ENCODE measurements at regions not wholly inside any gene's neighbourhood (a gene's known extent, or its start where the extent isn't known, plus 50 kb on each side); places are given as distances from the start of the nearest gene placed in this dataset.

GRCh38 chr5:87948486-87948885 lies 320.2 kb downstream of the TMEM161B start:
- Histone ChIP-seq H3K27me3 (replicated peaks; ENCODE audit: control insufficient read depth, insufficient read depth, low read length) (no peaks in the 10 kb centered on the region), H3K9ac (ENCODE audit: low read length) (no peak overlapping the region), H3K36me3 (ENCODE audit: control insufficient read depth, insufficient read depth, low read length, severe bottlenecking) (no peaks in the 10 kb centered on the region), H3K9me3 (ENCODE audit: control insufficient read depth, low read length) (no peaks in the 10 kb centered on the region), H3K4me3 (ENCODE audit: low read length) (no peak overlapping the region), H3K4me1 (ENCODE audit: control insufficient read depth, insufficient read depth, low read length) (no peaks in the 10 kb centered on the region)
- DNase-seq (ENCODE audit: low read depth), result no peak

- no peak overlapping the region for H3K9ac ChIP-seq (ENCODE audit: low read length)
- no peak for DNase-seq (ENCODE audit: low read depth)
- H3K9me3 ChIP-seq (ENCODE audit: control insufficient read depth, low read length), result no peaks in the 10 kb centered on the region
- H3K36me3 ChIP-seq (ENCODE audit: control insufficient read depth, insufficient read depth, low read length, severe bottlenecking), result no peaks in the 10 kb centered on the region
- H3K4me3 ChIP-seq (ENCODE audit: low read length), result no peak overlapping the region
- no peaks in the 10 kb centered on the region for H3K27me3 ChIP-seq (replicated peaks; ENCODE audit: control insufficient read depth, insufficient read depth, low read length)
- no peaks in the 10 kb centered on the region for H3K4me1 ChIP-seq (ENCODE audit: control insufficient read depth, insufficient read depth, low read length)
These were observed 322.4 kb downstream of the TMEM161B start for GRCh38 chr5:87946271-87946670.

- H3K27me3 ChIP-seq (replicated peaks; ENCODE audit: control insufficient read depth, insufficient read depth, low read length), result no peaks in the 10 kb centered on the region
- no peaks in the 10 kb centered on the region for H3K36me3 ChIP-seq (ENCODE audit: control insufficient read depth, insufficient read depth, low read length, severe bottlenecking)
- no peaks in the 10 kb centered on the region for H3K4me1 ChIP-seq (ENCODE audit: control insufficient read depth, insufficient read depth, low read length)
- DNase-seq (ENCODE audit: low read depth), result no peak
- no peak overlapping the region for H3K9ac ChIP-seq (ENCODE audit: low read length)
- no peaks in the 10 kb centered on the region for H3K9me3 ChIP-seq (ENCODE audit: control insufficient read depth, low read length)
- H3K4me3 ChIP-seq (ENCODE audit: low read length), result no peak overlapping the region
These were observed 323.4 kb downstream of the TMEM161B start for GRCh38 chr5:87945286-87945650.

GRCh38 chr5:87944553-87945285 lies 323.9 kb downstream of the TMEM161B start:
- Histone ChIP-seq H3K4me3 (ENCODE audit: low read length) (no peak overlapping the region), H3K36me3 (ENCODE audit: control insufficient read depth, insufficient read depth, low read length, severe bottlenecking) (no peaks in the 10 kb centered on the region), H3K4me1 (ENCODE audit: control insufficient read depth, insufficient read depth, low read length) (no peaks in the 10 kb centered on the region), H3K9me3 (ENCODE audit: control insufficient read depth, low read length) (no peaks in the 10 kb centered on the region), H3K27me3 (replicated peaks; ENCODE audit: control insufficient read depth, insufficient read depth, low read length) (no peaks in the 10 kb centered on the region), H3K9ac (ENCODE audit: low read length) (no peak overlapping the region)
- no peak for DNase-seq (ENCODE audit: low read depth)

GRCh38 chr5:87940775-87941174 lies 327.9 kb downstream of the TMEM161B start:
- no peak for DNase-seq (ENCODE audit: low read depth)
- Histone ChIP-seq H3K36me3 (ENCODE audit: control insufficient read depth, insufficient read depth, low read length, severe bottlenecking) (no peaks in the 10 kb centered on the region), H3K4me3 (ENCODE audit: low read length) (no peak overlapping the region), H3K9me3 (ENCODE audit: control insufficient read depth, low read length) (no peaks in the 10 kb centered on the region), H3K9ac (ENCODE audit: low read length) (no peak overlapping the region), H3K27me3 (replicated peaks; ENCODE audit: control insufficient read depth, insufficient read depth, low read length) (no peaks in the 10 kb centered on the region), H3K4me1 (ENCODE audit: control insufficient read depth, insufficient read depth, low read length) (no peaks in the 10 kb centered on the region)

GRCh38 chr5:87936667-87937066 lies 332.0 kb downstream of the TMEM161B start:
- peaks cover 4% of the 10 kb centered on the region for H3K9me3 ChIP-seq (ENCODE audit: control insufficient read depth, low read length)
- H3K4me3 ChIP-seq (ENCODE audit: low read length), result no peak overlapping the region
- no peaks in the 10 kb centered on the region for H3K27me3 ChIP-seq (replicated peaks; ENCODE audit: control insufficient read depth, insufficient read depth, low read length)
- no peak for DNase-seq (ENCODE audit: low read depth)
- no peaks in the 10 kb centered on the region for H3K4me1 ChIP-seq (ENCODE audit: control insufficient read depth, insufficient read depth, low read length)
- H3K36me3 ChIP-seq (ENCODE audit: control insufficient read depth, insufficient read depth, low read length, severe bottlenecking), result no peaks in the 10 kb centered on the region
- H3K9ac ChIP-seq (ENCODE audit: low read length), result no peak overlapping the region

GRCh38 chr5:87924436-87924835 lies 344.2 kb downstream of the TMEM161B start:
- Histone ChIP-seq H3K4me1 (ENCODE audit: control insufficient read depth, insufficient read depth, low read length) (no peaks in the 10 kb centered on the region), H3K9ac (ENCODE audit: low read length) (no peak overlapping the region), H3K27me3 (replicated peaks; ENCODE audit: control insufficient read depth, insufficient read depth, low read length) (no peaks in the 10 kb centered on the region), H3K9me3 (ENCODE audit: control insufficient read depth, low read length) (peaks cover 10% of the 10 kb centered on the region), H3K4me3 (ENCODE audit: low read length) (no peak overlapping the region), H3K36me3 (ENCODE audit: control insufficient read depth, insufficient read depth, low read length, severe bottlenecking) (no peaks in the 10 kb centered on the region)
- DNase-seq (ENCODE audit: low read depth), result no peak

- no peak for DNase-seq (ENCODE audit: low read depth)
- no peak overlapping the region for H3K9ac ChIP-seq (ENCODE audit: low read length)
- no peak overlapping the region for H3K4me3 ChIP-seq (ENCODE audit: low read length)
- H3K27me3 ChIP-seq (replicated peaks; ENCODE audit: control insufficient read depth, insufficient read depth, low read length), result no peaks in the 10 kb centered on the region
- no peaks in the 10 kb centered on the region for H3K4me1 ChIP-seq (ENCODE audit: control insufficient read depth, insufficient read depth, low read length)
- no peaks in the 10 kb centered on the region for H3K36me3 ChIP-seq (ENCODE audit: control insufficient read depth, insufficient read depth, low read length, severe bottlenecking)
- peaks cover 5% of the 10 kb centered on the region for H3K9me3 ChIP-seq (ENCODE audit: control insufficient read depth, low read length)
These were observed 352.3 kb downstream of the TMEM161B start for GRCh38 chr5:87916320-87916719.

GRCh38 chr5:87912419-87912818 lies 356.2 kb downstream of the TMEM161B start:
- peaks cover 5% of the 10 kb centered on the region for H3K9me3 ChIP-seq (ENCODE audit: control insufficient read depth, low read length)

GRCh38 chr5:87909382-87909781 lies 359.3 kb downstream of the TMEM161B start:
- Histone ChIP-seq H3K4me1 (ENCODE audit: control insufficient read depth, insufficient read depth, low read length) (no peaks in the 10 kb centered on the region), H3K9ac (ENCODE audit: low read length) (no peak overlapping the region), H3K36me3 (ENCODE audit: control insufficient read depth, insufficient read depth, low read length, severe bottlenecking) (no peaks in the 10 kb centered on the region), H3K27me3 (replicated peaks; ENCODE audit: control insufficient read depth, insufficient read depth, low read length) (no peaks in the 10 kb centered on the region), H3K4me3 (ENCODE audit: low read length) (no peak overlapping the region), H3K9me3 (ENCODE audit: control insufficient read depth, low read length) (no peaks in the 10 kb centered on the region)
- no peak for DNase-seq (ENCODE audit: low read depth)

More at GRCh38 chr5:87912419-87912818, 356.2 kb downstream of the TMEM161B start:
- Histone ChIP-seq H3K4me1 (ENCODE audit: control insufficient read depth, insufficient read depth, low read length) (no peaks in the 10 kb centered on the region), H3K4me3 (ENCODE audit: low read length) (no peak overlapping the region), H3K27me3 (replicated peaks; ENCODE audit: control insufficient read depth, insufficient read depth, low read length) (no peaks in the 10 kb centered on the region), H3K36me3 (ENCODE audit: control insufficient read depth, insufficient read depth, low read length, severe bottlenecking) (no peaks in the 10 kb centered on the region), H3K9ac (ENCODE audit: low read length) (no peak overlapping the region)
- no peak for DNase-seq (ENCODE audit: low read depth)

- H3K9ac ChIP-seq (ENCODE audit: low read length), result no peak overlapping the region
- no peaks in the 10 kb centered on the region for H3K36me3 ChIP-seq (ENCODE audit: control insufficient read depth, insufficient read depth, low read length, severe bottlenecking)
- no peaks in the 10 kb centered on the region for H3K27me3 ChIP-seq (replicated peaks; ENCODE audit: control insufficient read depth, insufficient read depth, low read length)
- no peak overlapping the region for H3K4me3 ChIP-seq (ENCODE audit: low read length)
- H3K4me1 ChIP-seq (ENCODE audit: control insufficient read depth, insufficient read depth, low read length), result no peaks in the 10 kb centered on the region
- no peak for DNase-seq (ENCODE audit: low read depth)
- no peaks in the 10 kb centered on the region for H3K9me3 ChIP-seq (ENCODE audit: control insufficient read depth, low read length)
These were observed 361.7 kb downstream of the TMEM161B start for GRCh38 chr5:87906962-87907361.

- Histone ChIP-seq H3K36me3 (ENCODE audit: control insufficient read depth, insufficient read depth, low read length, severe bottlenecking) (no peaks in the 10 kb centered on the region), H3K27me3 (replicated peaks; ENCODE audit: control insufficient read depth, insufficient read depth, low read length) (no peaks in the 10 kb centered on the region), H3K9ac (ENCODE audit: low read length) (no peak overlapping the region), H3K4me1 (ENCODE audit: control insufficient read depth, insufficient read depth, low read length) (peaks cover 8% of the 10 kb centered on the region), H3K9me3 (ENCODE audit: control insufficient read depth, low read length) (no peaks in the 10 kb centered on the region), H3K4me3 (ENCODE audit: low read length) (no peak overlapping the region)
- DNase-seq (ENCODE audit: low read depth), result no peak
These were observed 368.2 kb downstream of the TMEM161B start for GRCh38 chr5:87900419-87900818.
